ENCODE measurements at regions not wholly inside any gene's neighbourhood (a gene's known extent, or its start where the extent isn't known, plus 50 kb on each side); places are given as distances from the start of the nearest gene placed in this dataset.
"Not testable (repeated sequence)": the region's sequence is repeated elsewhere in the genome, so short reads cannot be mapped to it uniquely, and the experiment has no call there.

- DNase-seq (ENCODE audit: low spot score), result no peak
These were observed 315.6 kb downstream of the DLEU7 start for GRCh38 chr13:50527612-50528509.

- peak; percentile 36 for DNase-seq (ENCODE audit: low spot score)
These were observed 314.2 kb downstream of the DLEU7 start for GRCh38 chr13:50529154-50529882.

DNA sequence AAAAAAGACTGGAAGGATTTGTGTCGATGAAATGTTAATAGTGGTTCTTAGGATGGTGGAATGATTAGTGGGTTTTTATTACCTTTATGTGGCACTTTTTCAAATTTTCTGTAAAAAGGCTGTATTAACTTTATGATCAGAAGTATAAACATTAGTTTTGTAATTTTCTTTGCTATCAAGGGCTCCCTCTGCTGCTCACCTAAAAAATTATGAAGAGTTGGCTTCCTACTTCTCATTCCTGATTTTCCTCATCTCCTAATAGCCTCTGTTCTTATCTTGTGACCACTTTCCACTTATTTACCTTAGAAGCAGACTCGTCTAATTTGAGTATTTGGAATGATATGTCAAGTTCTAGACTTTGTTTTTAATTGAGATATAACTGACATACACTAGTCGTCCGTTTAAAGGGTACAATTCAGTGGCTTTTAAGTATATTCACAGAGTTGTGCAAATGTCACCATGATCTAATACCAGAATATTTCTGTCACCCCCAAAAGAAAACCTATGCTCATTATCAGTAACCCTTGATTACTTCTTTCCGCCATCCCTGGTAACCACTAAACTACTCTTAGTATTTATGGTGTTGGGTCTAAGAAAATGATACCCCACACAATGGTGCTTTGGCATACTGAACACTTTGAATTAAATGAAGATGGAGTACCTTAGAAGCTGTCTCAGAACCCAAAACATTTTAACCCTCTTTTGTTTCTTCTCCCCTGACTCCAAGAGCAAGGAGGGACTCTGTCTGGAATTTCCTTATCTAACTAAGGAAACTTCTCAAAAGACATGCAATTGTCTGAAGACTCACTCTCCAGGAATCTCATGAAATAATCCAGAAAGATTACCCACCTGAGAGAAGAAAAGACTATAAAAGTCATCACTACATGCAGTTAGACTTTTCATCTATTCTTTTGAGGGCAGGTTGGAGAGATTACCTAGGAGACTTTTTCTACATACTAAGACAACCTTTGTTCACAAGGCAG is 311.3 kb downstream of the DLEU7 start:
- no peak for DNase-seq (ENCODE audit: low spot score)

- no peak for DNase-seq (ENCODE audit: low spot score)
These were observed 308.4 kb downstream of the DLEU7 start for GRCh38 chr13:50535050-50535449.

DNA sequence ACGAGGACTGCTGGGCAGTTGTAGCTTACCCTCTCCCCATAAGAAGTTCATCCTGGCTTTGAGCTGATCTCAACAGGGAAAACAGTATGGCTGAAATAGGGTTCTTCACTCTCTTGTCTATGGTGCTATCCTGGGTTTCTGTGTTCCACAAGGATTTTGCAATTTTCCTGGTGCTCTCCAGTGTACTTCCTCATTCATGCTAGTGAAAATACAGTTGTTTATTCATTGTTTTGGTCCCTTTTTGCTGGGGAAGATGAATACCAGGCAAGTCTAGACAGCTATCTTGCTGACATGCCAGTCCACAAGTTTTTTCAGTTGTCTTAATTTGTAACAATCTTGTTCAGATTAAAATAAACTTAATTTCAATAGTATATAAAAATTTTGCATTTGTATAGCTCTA is 306.5 kb downstream of the DLEU7 start:
- no peak for DNase-seq (ENCODE audit: low spot score)

GRCh38 chr13:50539791-50540530 is 303.5 kb downstream of the DLEU7 start:
- no peak for DNase-seq (ENCODE audit: low spot score)

- no peak for DNase-seq (ENCODE audit: low spot score)
These were observed 300.4 kb downstream of the DLEU7 start for GRCh38 chr13:50543141-50543540.

GRCh38 chr13:50543782-50544181 is 299.7 kb downstream of the DLEU7 start:
- DNase-seq (ENCODE audit: low spot score), result no peak

GRCh38 chr13:50544211-50544610 is 299.3 kb downstream of the DLEU7 start:
- no peak for DNase-seq (ENCODE audit: low spot score)

GRCh38 chr13:50547175-50547574 is 296.3 kb downstream of the DLEU7 start:
- DNase-seq (ENCODE audit: low spot score), result not testable (repeated sequence)

- DNase-seq (ENCODE audit: low spot score), result no peak
These were observed 294.9 kb downstream of the DLEU7 start for GRCh38 chr13:50548586-50548985.

- no peak for DNase-seq (ENCODE audit: low spot score)
These were observed 294.1 kb downstream of the DLEU7 start for GRCh38 chr13:50549221-50549942.

DNA sequence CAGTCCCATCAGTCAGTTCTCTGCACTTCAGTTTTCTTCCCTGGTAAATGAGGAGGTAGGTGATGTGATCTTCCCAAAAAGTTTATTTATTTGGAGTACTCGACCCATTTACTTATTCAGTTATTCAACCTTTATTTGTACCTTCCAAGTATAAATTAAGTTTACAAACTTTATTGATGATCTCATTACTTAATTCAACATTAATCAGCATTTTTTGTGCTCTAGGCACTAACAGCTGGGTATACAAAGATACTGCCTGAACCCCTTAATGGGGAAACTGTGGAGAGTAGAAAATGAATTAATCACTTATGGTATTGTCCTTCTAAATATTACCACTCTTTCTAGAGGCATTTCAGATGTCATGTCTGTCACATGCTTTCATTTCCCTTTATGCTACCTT is 293.3 kb downstream of the DLEU7 start:
- DNase-seq (ENCODE audit: low spot score), result no peak

GRCh38 chr13:50552424-50552966 is 291.0 kb downstream of the DLEU7 start:
- no peak for DNase-seq (ENCODE audit: low spot score)

- no peak for DNase-seq (ENCODE audit: low spot score)
These were observed 281.8 kb downstream of the DLEU7 start for GRCh38 chr13:50561739-50562138.

- DNase-seq (ENCODE audit: low spot score), result no peak
These were observed 276.8 kb downstream of the DLEU7 start for GRCh38 chr13:50566646-50567045.

DNA sequence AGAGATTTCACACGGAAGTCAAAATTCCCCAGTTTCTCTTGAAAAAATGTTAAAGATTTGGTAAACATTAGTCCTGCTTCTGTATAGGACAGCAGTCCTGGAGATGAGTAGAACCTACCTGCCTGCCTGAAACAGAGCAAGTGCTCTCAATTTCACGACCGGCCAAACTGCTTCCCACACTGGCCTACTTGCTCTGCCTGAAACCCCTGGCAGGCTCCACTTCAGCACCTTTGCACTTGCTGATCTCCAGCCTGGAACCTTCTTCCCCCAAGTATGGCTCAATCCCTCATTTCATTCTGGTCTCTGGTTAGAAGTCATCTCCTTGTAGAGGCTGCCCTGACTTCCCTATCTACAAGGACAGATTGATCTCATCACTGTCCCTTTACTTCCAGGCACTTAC is 271.4 kb downstream of the DLEU7 start:
- DNase-seq (ENCODE audit: low spot score), result no peak

DNA sequence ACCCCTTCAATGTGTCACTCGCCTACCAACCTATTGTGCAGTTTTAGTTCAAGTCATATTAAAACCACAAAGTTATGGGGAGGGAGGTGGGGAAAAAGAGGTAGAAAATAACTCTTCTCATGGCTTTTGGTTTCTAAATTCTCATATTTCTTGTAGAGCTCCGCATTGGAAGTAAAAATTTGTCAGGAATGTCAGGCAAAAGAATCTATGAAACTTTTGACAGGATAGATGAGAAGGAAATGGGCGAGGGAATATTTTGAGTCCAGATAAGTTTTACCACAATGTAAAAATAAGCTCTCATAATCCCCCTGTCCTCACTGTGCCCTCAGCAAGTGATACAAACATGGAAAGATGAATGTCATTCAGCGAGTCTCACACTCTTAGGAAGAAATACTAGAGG is 270.4 kb downstream of the DLEU7 start:
- no peak for DNase-seq (ENCODE audit: low spot score)

GRCh38 chr13:50574731-50575130 is 268.8 kb downstream of the DLEU7 start:
- peak; percentile 41 for DNase-seq (ENCODE audit: low spot score)

GRCh38 chr13:50575138-50575537 is 268.4 kb downstream of the DLEU7 start:
- DNase-seq (ENCODE audit: low spot score), result no peak
